ENCODE measurements at regions not wholly inside any gene's neighbourhood (a gene's known extent, or its start where the extent isn't known, plus 50 kb on each side); places are given as distances from the start of the nearest gene placed in this dataset.

DNA sequence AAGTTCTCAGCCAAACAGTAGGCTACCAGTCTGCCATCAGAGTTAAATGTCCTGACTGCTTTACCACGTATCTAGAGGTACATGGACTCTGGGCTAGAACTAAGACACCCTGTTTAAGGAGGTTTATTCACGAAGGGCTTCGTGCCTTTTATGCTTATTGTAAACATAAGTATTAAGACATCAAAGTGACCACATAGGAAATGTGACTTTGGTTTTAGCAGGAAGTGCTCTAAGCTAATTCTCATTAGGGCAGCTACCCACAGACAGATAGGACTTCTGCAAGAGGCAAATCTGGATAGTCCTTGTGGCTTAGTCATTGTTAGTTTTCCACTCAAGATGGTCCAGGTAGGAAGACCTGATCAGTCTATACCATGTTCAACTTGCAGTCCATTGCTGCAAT is 233.3 kb upstream of the MGAT5 start:
- no peak for DNase-seq (ENCODE audit: low read depth)

DNA sequence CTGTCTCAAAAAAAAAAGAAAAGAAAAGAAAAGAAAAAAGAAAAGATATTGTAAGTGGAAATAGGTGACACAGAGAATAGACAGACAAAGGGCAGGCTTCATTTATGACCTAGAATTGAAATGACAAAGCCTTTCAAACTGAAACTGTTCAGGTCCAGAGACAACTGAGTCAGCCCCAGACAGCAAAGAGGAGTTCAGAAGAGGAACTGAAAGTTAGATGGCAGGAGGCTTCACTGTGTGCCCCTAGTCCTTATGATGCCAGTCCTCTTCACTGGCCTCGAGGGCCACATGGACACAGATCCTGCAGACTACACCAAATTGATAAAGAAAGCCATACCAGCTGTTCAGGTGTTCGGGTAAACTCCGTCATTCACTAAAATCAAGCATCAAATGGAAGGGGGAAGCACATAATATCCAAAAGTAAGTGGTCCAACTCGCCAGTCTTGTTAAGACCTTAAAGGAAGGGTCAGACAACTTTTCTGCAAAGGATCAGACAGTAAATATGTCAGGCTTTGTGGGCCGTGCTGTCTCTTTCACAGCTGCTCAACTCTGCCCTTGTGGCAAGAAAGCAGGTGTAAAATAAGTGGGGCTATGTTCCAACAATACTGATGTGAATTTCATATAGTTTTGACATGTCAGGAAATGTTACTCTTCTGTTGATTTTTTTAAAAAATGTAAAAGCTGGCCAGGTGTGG is 231.9 kb upstream of the MGAT5 start:
- H3K4me3 ChIP-seq (ENCODE audit: low read depth, low read length), result no peak overlapping the region
- TF ChIP-seq, protein P1, sequence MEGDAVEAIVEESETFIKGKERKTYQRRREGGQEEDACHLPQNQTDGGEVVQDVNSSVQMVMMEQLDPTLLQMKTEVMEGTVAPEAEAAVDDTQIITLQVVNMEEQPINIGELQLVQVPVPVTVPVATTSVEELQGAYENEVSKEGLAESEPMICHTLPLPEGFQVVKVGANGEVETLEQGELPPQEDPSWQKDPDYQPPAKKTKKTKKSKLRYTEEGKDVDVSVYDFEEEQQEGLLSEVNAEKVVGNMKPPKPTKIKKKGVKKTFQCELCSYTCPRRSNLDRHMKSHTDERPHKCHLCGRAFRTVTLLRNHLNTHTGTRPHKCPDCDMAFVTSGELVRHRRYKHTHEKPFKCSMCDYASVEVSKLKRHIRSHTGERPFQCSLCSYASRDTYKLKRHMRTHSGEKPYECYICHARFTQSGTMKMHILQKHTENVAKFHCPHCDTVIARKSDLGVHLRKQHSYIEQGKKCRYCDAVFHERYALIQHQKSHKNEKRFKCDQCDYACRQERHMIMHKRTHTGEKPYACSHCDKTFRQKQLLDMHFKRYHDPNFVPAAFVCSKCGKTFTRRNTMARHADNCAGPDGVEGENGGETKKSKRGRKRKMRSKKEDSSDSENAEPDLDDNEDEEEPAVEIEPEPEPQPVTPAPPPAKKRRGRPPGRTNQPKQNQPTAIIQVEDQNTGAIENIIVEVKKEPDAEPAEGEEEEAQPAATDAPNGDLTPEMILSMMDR (conservative IDR thresholded peaks at IDR 0.05; ENCODE audit: low read depth, low read length), result no peak
- no peak for DNase-seq (ENCODE audit: low read depth)

More for the DNA sequence above, 233.3 kb upstream of the MGAT5 start:
- TF ChIP-seq, protein P1 (conservative IDR thresholded peaks at IDR 0.05; ENCODE audit: low read depth, low read length), result no peak
- no peak overlapping the region for H3K4me3 ChIP-seq (ENCODE audit: low read depth, low read length)

DNA sequence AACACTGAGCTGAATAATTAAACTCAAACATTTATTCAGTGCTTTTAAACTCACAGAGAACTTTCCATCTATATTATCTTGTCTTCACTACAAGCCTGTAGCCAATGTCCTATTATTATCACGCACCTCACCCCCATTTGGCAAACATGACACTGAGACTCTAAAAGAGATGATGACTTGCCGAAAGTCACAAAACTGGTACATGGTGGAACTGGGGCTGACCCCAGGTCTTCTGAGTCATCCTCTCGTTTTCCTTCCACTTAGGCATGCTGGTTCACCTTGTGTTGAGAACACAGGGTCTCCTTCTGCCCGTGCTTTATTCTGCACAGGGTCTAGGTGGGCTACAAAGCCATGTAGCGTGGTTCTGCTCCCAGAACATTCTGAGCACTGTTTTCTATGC is 230.0 kb upstream of the MGAT5 start:
- no peak for DNase-seq (ENCODE audit: low read depth)
- TF ChIP-seq, protein P1 (conservative IDR thresholded peaks at IDR 0.05; ENCODE audit: low read depth, low read length), result no peak
- H3K4me3 ChIP-seq (ENCODE audit: low read depth, low read length), result no peak overlapping the region

DNA sequence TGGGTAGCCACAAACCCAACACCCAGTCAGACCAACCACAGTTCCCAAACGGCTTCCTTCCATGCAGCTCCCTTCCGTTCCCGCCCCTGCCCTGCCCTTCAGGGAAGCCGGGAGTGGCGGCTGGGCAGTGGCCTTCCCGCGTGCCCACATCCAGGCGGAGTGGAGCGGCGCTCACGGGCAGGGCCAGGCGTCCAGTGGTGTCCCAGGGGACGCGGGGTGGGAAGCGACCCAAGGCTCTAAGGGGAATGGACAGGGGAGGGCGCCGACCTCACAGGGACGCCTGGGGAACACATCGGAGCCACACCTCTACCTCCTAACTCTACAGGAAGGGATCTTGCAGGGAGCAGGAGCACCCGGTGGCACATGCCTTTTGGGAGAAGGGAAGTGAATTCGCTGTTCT is 225.9 kb upstream of the MGAT5 start:
- no peak overlapping the region for H3K4me3 ChIP-seq (ENCODE audit: low read depth, low read length)
- DNase-seq (ENCODE audit: low read depth), result no peak
- TF ChIP-seq, protein P1 (conservative IDR thresholded peaks at IDR 0.05; ENCODE audit: low read depth, low read length), result no peak

DNA sequence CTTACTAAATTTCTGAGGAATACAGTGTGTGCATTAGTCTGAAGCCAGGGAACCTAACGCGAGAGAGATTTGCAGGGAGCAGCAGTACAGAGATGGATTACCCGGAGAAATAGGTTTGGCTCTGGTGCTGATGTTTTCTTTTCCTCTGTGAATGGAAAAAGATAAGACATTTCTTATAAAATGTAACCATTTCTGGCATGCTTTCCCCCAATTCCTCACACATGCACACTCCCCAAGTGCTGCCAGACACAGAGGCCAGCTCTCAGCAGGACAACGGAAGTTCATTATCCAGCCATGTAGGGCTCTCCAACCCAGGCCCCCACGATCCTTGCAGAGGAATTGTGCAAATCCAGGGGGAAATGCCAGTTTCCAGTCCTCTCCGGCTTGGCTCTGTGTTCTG is 224.5 kb upstream of the MGAT5 start:
- DNase-seq (ENCODE audit: low read depth), result peak; percentile 2
- no peak overlapping the region for H3K4me3 ChIP-seq (ENCODE audit: low read depth, low read length)
- TF ChIP-seq, protein P1 (conservative IDR thresholded peaks at IDR 0.05; ENCODE audit: low read depth, low read length), result no peak

GRCh38 chr2:134031539-134031938 is 222.3 kb upstream of the MGAT5 start:
- TF ChIP-seq, protein P1 (conservative IDR thresholded peaks at IDR 0.05; ENCODE audit: low read depth, low read length), result no peak
- no peak overlapping the region for H3K4me3 ChIP-seq (ENCODE audit: low read depth, low read length)
- no peak for DNase-seq (ENCODE audit: low read depth)
